GM12872 (cell line): ENCODE measurements at regions not wholly inside any gene's neighbourhood (a gene's known extent, or its start where the extent isn't known, plus 50 kb on each side); places are given as distances from the start of the nearest gene placed in this dataset.

ENCODE experiments used
- TF ChIP-seq, protein P1 (sequence below): IDR thresholded peaks from 3 replicates; pipeline ENCODE4 v1.5.1; 2011; ENCODE audit warnings: low read depth, mild to moderate bottlenecking, low read length, moderate library complexity; ENCODE audit not compliant: insufficient read depth

DNA sequence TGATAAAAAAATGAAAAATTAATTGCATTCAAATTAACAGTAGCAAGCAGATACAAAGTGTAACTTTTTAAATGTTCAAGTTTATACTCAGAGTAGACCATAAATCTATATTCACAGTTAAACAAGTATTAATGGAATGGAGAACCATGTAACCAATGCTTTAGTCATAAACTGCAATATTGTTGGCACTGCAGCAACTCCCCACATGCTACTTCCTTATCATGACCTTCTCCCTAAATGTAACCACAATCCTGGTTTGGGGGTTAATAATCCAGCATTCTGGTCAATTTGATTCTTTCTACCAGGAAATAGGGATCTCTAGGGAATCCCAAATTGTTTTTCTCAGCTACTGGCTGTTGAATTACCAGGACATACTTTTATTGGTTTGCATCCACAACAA, 223.9 kb upstream of the DCAF8L1 start:
- TF ChIP-seq, protein P1, sequence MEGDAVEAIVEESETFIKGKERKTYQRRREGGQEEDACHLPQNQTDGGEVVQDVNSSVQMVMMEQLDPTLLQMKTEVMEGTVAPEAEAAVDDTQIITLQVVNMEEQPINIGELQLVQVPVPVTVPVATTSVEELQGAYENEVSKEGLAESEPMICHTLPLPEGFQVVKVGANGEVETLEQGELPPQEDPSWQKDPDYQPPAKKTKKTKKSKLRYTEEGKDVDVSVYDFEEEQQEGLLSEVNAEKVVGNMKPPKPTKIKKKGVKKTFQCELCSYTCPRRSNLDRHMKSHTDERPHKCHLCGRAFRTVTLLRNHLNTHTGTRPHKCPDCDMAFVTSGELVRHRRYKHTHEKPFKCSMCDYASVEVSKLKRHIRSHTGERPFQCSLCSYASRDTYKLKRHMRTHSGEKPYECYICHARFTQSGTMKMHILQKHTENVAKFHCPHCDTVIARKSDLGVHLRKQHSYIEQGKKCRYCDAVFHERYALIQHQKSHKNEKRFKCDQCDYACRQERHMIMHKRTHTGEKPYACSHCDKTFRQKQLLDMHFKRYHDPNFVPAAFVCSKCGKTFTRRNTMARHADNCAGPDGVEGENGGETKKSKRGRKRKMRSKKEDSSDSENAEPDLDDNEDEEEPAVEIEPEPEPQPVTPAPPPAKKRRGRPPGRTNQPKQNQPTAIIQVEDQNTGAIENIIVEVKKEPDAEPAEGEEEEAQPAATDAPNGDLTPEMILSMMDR: no peak

- TF ChIP-seq, protein P1: no peak
Observed at GRCh38 chrX:28189011-28189410, 207.8 kb upstream of the DCAF8L1 start.

DNA sequence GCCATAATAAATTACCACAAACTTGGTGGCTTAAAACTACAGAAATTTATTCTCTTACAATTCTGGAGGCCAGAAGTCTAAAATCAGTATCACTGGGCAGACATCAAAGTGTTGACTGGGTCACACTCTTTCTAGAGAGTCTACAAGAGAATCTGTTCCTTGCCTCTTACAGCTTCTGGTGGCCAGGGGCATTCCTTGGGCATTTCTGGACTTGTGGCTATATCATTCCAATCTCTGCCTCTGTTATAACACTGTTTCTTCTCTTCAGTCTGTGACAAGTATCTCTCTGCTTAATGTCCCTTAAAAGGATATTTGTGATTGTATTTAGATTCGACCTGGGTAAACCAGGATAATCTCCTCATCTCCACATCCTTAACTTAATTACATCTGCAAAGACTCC, 207.3 kb upstream of the DCAF8L1 start:
- TF ChIP-seq, protein P1: no peak

DNA sequence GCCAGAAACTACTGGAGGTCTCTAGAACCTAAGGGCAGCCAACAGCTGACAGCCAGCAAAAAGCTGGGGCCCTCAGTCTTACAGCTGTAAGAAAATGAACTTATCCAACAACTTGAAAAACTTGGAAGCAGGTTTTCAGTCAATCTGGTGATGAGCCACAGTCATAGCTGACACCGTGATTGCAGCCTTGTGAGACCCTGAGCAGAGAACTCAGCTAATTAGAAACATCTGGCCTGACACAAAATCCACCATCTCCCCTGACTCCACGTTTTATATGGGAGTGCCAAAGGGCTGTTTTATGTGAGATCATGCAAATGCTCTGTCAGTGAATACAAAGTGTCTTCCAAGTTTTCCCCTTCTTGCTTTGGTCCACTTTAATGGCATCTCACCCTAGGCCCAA, 198.8 kb upstream of the DCAF8L1 start:
- TF ChIP-seq, protein P1: no peak

- TF ChIP-seq, protein P1: no peak
Observed at GRCh38 chrX:28178206-28178605, 197.0 kb upstream of the DCAF8L1 start.

DNA sequence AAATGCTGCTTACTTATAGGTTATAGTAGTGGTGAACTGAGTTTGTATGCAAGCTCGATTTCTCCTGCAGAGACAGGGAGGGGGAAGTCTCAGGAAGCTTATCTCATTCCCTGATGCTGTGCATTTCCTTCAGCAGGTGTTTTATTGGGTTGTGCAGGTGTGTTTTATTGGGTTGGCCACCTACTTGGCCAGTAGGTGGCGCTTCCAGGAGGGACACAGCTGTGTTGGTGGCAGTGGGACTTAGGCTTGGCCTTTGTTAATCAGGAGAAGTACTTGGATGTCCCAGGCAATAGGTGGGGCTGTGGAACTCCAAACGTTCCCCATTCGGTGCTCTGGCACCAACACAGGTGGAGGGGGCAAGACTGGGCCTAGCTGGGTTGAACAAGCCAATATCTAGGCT, 196.0 kb upstream of the DCAF8L1 start:
- TF ChIP-seq, protein P1: peak; percentile 42

- TF ChIP-seq, protein P1: no peak
Observed at GRCh38 chrX:28170713-28171112, 189.5 kb upstream of the DCAF8L1 start.
